HFF-Myc (cell line): ENCODE measurements at regions not wholly inside any gene's neighbourhood (a gene's known extent, or its start where the extent isn't known, plus 50 kb on each side); places are given as distances from the start of the nearest gene placed in this dataset.

Experiments
- DNase-seq: peaks from one replicate; pipeline ENCODE4 v3.0.0-alpha.2; 2011; ENCODE audit warnings: low read depth; ENCODE audit errors: extremely low read depth
- H3K4me3 ChIP-seq: replicated peaks from 2 replicates; pipeline ENCODE4 v1.5.1; 2011; ENCODE audit warnings: low read depth, mild to moderate bottlenecking, control low read depth, low read length
- TF ChIP-seq, protein P1 (sequence below): IDR thresholded peaks from 2 replicates; pipeline ENCODE4 v1.5.1; 2012; ENCODE audit warnings: mild to moderate bottlenecking, low read depth, low read length, control low read depth; ENCODE audit errors: missing control alignments

DNA sequence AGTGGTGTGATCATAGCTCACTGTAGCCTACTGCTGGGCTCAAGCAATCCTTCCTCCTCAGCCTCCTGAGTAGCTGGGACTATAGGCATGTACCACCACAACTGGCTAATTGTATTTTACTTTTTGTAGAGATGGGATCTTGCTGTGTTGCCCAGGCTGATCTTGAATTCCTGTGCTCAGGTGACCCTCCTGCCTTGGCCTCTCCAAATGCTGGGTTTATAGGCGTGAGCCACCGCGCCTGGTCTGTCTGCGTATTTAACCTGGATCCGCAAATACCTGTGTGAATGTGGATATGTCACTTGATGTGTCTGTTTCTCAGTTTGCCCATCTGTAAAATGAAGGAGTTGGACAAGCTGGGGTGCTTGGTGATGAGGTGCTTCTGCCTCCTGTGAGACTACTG, 123.9 kb downstream of the BAMBI start:
- H3K4me3 ChIP-seq: no peak overlapping the region
- TF ChIP-seq, protein P1, sequence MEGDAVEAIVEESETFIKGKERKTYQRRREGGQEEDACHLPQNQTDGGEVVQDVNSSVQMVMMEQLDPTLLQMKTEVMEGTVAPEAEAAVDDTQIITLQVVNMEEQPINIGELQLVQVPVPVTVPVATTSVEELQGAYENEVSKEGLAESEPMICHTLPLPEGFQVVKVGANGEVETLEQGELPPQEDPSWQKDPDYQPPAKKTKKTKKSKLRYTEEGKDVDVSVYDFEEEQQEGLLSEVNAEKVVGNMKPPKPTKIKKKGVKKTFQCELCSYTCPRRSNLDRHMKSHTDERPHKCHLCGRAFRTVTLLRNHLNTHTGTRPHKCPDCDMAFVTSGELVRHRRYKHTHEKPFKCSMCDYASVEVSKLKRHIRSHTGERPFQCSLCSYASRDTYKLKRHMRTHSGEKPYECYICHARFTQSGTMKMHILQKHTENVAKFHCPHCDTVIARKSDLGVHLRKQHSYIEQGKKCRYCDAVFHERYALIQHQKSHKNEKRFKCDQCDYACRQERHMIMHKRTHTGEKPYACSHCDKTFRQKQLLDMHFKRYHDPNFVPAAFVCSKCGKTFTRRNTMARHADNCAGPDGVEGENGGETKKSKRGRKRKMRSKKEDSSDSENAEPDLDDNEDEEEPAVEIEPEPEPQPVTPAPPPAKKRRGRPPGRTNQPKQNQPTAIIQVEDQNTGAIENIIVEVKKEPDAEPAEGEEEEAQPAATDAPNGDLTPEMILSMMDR: no peak

DNA sequence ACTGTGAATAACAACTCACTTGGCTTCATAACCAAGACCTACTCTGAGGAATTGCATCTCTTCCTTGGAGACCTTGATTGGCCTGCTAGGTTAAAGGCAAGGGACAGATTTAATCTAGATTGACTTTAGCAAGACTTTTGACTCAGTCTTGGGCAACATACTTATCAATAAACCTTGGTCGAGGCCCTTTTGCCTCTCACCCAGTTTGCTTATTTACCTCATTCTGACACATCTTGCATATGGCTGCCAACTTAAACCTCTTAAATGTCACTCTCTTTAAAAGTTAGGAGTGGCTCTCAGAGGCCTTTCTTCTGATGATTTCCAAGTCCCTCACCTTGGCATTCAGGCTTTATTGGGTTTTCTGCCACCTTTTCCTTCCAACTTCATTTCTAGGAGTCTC, 124.5 kb downstream of the BAMBI start:
- no peak for DNase-seq
- TF ChIP-seq, protein P1: no peak
- no peak overlapping the region for H3K4me3 ChIP-seq

More for the DNA sequence above, 123.9 kb downstream of the BAMBI start:
- DNase-seq: no peak

DNA sequence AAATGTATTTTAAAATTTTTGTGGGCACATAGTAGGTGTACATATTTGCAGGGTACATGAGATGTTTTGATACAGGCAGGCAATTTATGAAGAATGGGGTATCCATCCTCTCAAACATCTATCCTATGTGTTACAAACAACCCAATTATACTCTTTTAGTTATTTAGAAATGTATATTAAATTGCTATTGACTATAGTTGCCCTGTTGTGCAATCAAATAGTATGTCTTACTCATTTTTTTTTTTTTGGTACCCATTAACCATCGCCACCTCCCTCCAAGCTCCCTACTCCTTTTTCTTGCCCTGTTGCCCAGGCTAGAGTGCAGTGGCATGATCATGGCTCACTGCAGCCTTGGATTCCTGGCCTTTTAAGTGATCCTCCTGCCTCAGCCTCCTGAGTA, 128.1 kb downstream of the BAMBI start:
- H3K4me3 ChIP-seq: no peak overlapping the region
- no peak for DNase-seq
- TF ChIP-seq, protein P1: no peak

DNA sequence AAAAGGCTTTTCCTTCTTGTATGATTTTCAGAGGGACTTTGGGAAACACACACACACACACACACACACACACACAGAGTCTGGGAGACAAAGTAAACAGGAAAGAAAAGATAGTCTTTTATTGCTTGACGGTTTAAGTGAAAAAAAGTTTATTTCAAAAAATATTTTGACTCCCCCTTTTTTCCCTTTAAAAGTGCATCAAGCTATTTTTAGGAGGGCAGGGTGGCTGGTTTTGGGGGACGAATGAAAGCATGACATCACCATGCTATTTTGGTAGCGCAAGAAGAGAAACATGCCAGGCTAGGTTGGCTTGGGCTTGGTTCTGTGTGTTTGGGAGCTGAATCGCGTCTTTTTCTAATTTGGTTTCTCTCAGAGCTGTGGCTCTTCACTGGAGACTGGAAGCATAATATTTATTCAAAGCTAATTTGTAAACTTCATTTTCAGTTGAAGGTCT, 129.2 kb downstream of the BAMBI start:
- no peak for DNase-seq
- TF ChIP-seq, protein P1: no peak
- H3K4me3 ChIP-seq: no peak overlapping the region

DNA sequence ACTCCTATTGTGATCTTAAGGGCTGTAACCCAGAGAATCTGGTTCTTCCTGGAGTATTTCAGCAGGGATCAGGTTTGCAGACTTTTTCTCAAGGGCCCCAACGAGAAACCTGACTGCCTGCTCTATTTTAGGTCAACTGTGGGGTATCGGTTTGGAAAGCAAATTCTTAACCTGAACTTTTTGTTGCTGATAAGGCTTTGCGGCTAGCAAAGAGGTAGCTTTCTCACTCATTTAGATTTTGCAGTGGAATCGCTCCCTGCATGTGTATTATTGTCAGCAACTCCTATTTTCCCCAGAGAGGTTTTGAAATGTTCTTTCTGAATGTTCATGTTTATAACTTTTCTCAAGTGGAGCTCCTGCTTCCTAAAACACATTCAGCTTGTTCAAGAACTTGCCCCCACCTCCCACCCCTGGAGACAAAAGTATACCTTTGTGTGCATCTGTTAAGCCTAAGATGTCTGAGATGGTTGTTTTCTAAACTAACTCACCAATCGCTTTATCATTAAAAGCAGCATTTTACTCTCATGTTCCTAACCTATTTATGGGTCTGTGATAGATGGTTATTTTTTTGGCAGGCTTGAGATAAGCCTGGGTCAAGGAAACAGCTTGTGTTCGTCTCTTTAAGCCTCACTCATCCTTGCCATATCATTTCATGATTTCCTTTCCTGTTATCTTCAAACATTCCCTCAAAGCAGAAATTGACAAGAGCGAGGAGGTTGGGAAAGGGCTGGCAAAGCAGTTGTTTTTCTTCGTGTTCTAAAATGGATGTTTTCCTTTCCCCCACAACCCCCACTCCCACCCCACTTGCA, 129.8 kb downstream of the BAMBI start:
- TF ChIP-seq, protein P1: no peak
- DNase-seq: no peak

DNA sequence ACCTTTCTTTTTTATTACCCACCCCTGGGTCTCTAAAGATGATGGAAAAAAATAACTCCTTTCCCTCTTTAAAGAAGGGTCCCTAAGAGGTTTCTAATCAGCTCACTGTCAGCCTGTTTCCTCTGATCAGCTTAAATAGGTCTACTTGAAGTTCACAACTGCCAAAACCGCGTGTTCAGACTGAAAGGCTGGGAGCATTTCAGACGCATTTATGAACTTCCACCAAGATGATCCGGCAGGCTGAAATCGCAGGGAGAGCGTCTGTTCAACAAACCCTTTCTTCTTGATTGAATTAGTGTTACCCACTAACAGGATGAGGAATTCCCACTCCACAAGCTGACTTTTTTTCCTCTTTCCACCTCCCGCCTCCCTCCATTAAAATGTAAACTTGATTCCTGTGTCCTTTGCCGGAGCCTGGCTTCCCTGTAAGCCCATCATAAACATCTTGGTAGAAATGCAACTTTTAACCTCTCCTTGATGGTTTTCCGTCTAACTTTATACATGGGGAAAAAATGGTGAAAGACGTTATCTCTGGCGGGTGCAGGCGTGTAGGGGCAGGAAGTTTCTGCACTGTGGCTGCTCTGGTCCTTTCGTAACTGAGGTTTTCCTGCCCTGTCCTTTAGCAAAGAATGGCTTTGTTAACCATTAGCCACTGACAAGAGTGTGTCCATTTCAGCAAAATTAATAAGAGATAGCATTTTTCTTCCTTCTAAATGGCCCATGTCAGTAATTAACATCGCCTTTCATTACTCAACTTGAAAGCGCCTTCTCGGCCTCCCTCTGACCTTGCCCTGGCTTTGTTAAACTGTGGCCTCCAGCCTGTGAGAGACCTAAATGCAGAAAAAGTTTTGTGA, 130.7 kb downstream of the BAMBI start:
- DNase-seq: no peak
- TF ChIP-seq, protein P1: no peak
- no peak overlapping the region for H3K4me3 ChIP-seq

More for the DNA sequence above, 129.8 kb downstream of the BAMBI start:
- H3K4me3 ChIP-seq: no peak overlapping the region
